ENCODE measurements at regions not wholly inside any gene's neighbourhood (a gene's known extent, or its start where the extent isn't known, plus 50 kb on each side); places are given as distances from the start of the nearest gene placed in this dataset.

DNA sequence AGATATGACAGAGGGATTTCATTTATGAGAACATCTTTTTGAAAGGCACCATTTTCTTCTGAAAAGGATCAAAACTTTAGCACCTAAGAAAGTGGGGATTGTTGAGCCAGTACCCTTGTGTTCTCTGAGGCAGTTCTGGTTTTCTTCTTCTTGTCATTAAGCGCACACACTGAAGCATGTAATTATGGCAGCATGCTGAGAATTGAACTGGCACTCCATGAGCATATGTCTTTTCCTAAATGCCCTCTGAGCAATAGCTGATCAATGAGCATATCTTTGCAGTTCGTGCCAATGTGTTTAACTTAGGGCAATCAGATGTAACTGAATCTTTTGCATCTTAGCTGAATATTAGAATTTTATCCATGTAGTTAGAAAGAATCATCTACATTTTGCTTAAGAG lies 53.9 kb upstream of the VGLL3 start:
- Mint-ChIP-seq H3K36me3 (ENCODE audit: insufficient read depth, unreplicated experiment) (no peaks in the 10 kb centered on the region), H3K4me3 (ENCODE audit: unreplicated experiment) (no peak overlapping the region), H3K9me3 (ENCODE audit: unreplicated experiment) (no peaks in the 10 kb centered on the region), H3K27me3 (ENCODE audit: insufficient read depth, unreplicated experiment) (no peaks in the 10 kb centered on the region), H3K27ac (ENCODE audit: low read depth, unreplicated experiment) (no peak overlapping the region), H3K4me1 (ENCODE audit: insufficient read depth, unreplicated experiment) (no peaks in the 10 kb centered on the region)
- intact Hi-C loops (cut with micrococcal nuclease), result no loop called here
- ChIA-PET CTCF (interaction anchor here (0.6 kb wide), 1 partner anchor 958 kb away, joined by 3 read pairs; no protein-coding TSS in a partner anchor), POLR2A (no interaction called here)
- no peak for DNase-seq (ENCODE audit: unreplicated experiment)
- TF ChIP-seq, protein P1, sequence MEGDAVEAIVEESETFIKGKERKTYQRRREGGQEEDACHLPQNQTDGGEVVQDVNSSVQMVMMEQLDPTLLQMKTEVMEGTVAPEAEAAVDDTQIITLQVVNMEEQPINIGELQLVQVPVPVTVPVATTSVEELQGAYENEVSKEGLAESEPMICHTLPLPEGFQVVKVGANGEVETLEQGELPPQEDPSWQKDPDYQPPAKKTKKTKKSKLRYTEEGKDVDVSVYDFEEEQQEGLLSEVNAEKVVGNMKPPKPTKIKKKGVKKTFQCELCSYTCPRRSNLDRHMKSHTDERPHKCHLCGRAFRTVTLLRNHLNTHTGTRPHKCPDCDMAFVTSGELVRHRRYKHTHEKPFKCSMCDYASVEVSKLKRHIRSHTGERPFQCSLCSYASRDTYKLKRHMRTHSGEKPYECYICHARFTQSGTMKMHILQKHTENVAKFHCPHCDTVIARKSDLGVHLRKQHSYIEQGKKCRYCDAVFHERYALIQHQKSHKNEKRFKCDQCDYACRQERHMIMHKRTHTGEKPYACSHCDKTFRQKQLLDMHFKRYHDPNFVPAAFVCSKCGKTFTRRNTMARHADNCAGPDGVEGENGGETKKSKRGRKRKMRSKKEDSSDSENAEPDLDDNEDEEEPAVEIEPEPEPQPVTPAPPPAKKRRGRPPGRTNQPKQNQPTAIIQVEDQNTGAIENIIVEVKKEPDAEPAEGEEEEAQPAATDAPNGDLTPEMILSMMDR (IDR thresholded peaks at IDR 0.05; ENCODE audit: unreplicated experiment), result no peak
- no TSS peak for BruUV-seq (replicated peaks)

DNA sequence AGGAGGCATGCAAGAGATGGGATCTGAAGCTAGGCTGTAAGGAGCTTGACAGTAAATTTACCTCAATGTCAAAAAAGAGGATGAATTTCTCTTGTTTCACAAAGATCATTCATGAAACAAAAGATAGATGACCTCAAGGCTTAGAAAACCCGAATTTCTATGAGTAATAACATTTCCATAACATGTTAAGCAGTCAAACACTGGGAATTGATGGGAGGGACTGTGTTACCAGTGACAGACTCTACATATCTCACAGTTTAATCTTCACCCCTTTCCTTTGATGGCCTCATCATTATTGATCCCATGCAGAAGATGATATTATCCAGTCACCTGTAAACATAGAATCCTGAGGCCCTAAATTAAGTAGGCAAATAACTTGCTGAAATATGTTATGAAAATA lies 53.5 kb upstream of the VGLL3 start:
- H3K36me3 Mint-ChIP-seq (ENCODE audit: insufficient read depth, unreplicated experiment), result no peaks in the 10 kb centered on the region
- TF ChIP-seq, protein P1 (IDR thresholded peaks at IDR 0.05; ENCODE audit: unreplicated experiment), result no peak
- H3K27ac Mint-ChIP-seq (ENCODE audit: low read depth, unreplicated experiment), result no peak overlapping the region
- BruUV-seq (replicated peaks), result no TSS peak
- no peak overlapping the region for H3K4me3 Mint-ChIP-seq (ENCODE audit: unreplicated experiment)
- H3K27me3 Mint-ChIP-seq (ENCODE audit: insufficient read depth, unreplicated experiment), result no peaks in the 10 kb centered on the region
- H3K9me3 Mint-ChIP-seq (ENCODE audit: unreplicated experiment), result no peaks in the 10 kb centered on the region
- intact Hi-C loops (cut with micrococcal nuclease), result no loop called here
- ChIA-PET POLR2A (no interaction called here), CTCF (no interaction called here)
- DNase-seq (ENCODE audit: unreplicated experiment), result no peak
- H3K4me1 Mint-ChIP-seq (ENCODE audit: insufficient read depth, unreplicated experiment), result no peaks in the 10 kb centered on the region

- TF ChIP-seq, protein P1 (IDR thresholded peaks at IDR 0.05; ENCODE audit: unreplicated experiment), result no peak
- DNase-seq (ENCODE audit: unreplicated experiment), result no peak
- intact Hi-C loops (cut with micrococcal nuclease), result no loop called here
- Mint-ChIP-seq H3K27ac (ENCODE audit: low read depth, unreplicated experiment) (no peak overlapping the region), H3K4me3 (ENCODE audit: unreplicated experiment) (no peak overlapping the region), H3K36me3 (ENCODE audit: insufficient read depth, unreplicated experiment) (no peaks in the 10 kb centered on the region), H3K4me1 (ENCODE audit: insufficient read depth, unreplicated experiment) (no peaks in the 10 kb centered on the region), H3K27me3 (ENCODE audit: insufficient read depth, unreplicated experiment) (no peaks in the 10 kb centered on the region), H3K9me3 (ENCODE audit: unreplicated experiment) (no peaks in the 10 kb centered on the region)
- no TSS peak for BruUV-seq (replicated peaks)
- POLR2A ChIA-PET, result no interaction called here
- CTCF ChIA-PET, result no interaction called here
These were observed 50.2 kb upstream of the VGLL3 start for GRCh38 chr3:87041191-87041590.

All from MCF 10A (cell line).